A673 (cell line): ENCODE measurements at regions not wholly inside any gene's neighbourhood (a gene's known extent, or its start where the extent isn't known, plus 50 kb on each side); places are given as distances from the start of the nearest gene placed in this dataset.

ENCODE experiments used
- EZH2 ChIP-seq: fragments of 200-600 bp; sonication (generic); IDR thresholded peaks from 2 replicates; pipeline ENCODE4 v1.6.1; 2017; ENCODE audit warnings: borderline replicate concordance, low read depth, mild to moderate bottlenecking, mixed read lengths, antibody characterized with exemption, low read length; ENCODE audit not compliant: poor library complexity, severe bottlenecking
- TF ChIP-seq, protein P1 (sequence below): fragments of 300-800, 200-600 bp; sonication (generic); conservative IDR thresholded peaks from 2 replicates; pipeline ENCODE4 v1.5.1; 2017; ENCODE audit warnings: low read depth, mild to moderate bottlenecking, antibody characterized with exemption, low read length, moderate library complexity, mixed read lengths

DNA sequence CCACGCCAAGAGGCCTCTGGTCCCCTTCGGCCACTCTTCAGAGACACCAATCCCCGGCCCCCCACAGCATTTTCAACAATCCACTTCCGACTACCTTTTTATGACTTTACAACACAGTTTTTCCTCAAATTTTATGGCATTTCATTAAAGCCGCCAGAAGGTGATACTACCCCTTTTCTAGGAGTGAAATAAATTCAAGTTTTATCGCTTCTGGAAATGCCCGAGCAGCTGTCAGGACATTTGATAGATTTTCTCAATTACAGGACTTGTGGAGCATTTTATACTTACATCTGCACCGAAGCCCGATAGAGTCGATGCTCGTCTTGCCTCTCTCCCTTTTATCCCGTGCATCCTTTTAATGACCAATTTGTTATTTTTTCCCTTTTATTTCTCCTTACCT lies 108.1 kb upstream of the CREB1 start:
- TF ChIP-seq, protein P1, sequence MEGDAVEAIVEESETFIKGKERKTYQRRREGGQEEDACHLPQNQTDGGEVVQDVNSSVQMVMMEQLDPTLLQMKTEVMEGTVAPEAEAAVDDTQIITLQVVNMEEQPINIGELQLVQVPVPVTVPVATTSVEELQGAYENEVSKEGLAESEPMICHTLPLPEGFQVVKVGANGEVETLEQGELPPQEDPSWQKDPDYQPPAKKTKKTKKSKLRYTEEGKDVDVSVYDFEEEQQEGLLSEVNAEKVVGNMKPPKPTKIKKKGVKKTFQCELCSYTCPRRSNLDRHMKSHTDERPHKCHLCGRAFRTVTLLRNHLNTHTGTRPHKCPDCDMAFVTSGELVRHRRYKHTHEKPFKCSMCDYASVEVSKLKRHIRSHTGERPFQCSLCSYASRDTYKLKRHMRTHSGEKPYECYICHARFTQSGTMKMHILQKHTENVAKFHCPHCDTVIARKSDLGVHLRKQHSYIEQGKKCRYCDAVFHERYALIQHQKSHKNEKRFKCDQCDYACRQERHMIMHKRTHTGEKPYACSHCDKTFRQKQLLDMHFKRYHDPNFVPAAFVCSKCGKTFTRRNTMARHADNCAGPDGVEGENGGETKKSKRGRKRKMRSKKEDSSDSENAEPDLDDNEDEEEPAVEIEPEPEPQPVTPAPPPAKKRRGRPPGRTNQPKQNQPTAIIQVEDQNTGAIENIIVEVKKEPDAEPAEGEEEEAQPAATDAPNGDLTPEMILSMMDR: no peak
- TF ChIP-seq EZH2: no peak
